ENCODE measurements at regions not wholly inside any gene's neighbourhood (a gene's known extent, or its start where the extent isn't known, plus 50 kb on each side); places are given as distances from the start of the nearest gene placed in this dataset.

DNA sequence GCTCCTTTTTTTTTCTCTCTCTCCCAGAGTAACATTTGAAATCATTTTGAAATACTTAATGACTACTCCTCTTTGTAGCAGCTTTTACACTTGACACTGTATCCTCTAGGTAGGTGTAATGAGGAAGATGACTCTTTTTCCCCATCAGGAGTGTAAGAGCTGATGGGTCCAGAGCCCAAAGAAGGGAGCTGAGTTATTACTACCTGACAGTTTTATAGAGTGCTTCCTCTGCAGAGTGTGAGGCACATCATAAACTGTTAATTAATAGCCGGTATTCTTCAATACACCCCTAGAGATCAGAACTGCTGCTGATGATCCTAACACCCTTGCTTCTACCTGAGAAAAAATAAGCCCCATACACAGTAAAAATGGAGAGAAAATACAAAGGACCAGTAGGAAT lies 279.8 kb upstream of the SEMA3A start:
- H3K4me3 ChIP-seq (ENCODE audit: control insufficient read depth, low read depth, low read length) = no peak overlapping the region
- no peak for DNase-seq (ENCODE audit: low read depth)
- TF ChIP-seq, protein P1, sequence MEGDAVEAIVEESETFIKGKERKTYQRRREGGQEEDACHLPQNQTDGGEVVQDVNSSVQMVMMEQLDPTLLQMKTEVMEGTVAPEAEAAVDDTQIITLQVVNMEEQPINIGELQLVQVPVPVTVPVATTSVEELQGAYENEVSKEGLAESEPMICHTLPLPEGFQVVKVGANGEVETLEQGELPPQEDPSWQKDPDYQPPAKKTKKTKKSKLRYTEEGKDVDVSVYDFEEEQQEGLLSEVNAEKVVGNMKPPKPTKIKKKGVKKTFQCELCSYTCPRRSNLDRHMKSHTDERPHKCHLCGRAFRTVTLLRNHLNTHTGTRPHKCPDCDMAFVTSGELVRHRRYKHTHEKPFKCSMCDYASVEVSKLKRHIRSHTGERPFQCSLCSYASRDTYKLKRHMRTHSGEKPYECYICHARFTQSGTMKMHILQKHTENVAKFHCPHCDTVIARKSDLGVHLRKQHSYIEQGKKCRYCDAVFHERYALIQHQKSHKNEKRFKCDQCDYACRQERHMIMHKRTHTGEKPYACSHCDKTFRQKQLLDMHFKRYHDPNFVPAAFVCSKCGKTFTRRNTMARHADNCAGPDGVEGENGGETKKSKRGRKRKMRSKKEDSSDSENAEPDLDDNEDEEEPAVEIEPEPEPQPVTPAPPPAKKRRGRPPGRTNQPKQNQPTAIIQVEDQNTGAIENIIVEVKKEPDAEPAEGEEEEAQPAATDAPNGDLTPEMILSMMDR (conservative IDR thresholded peaks at IDR 0.05; ENCODE audit: control insufficient read depth, insufficient read depth, low read depth, low read length) = no peak

DNA sequence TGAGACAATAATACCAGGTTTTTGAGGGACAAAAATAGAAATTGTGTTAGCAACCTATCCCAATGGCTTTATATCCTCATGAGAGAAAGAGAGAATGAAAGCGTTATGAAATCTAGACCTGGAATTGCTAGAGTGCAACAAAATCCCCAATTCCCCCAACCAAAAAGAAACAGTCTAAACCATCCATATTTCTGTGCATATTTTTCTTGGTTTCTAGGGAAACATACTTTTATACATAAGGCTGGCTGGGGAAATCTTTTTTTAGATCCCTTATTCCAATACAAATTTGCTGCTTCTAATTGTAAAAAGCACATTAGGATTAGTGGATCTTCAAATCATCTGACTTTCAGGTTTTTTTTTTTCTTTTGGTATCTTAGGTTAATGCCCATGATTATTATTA lies 277.0 kb upstream of the SEMA3A start:
- DNase-seq (ENCODE audit: low read depth) = no peak
- no peak overlapping the region for H3K4me3 ChIP-seq (ENCODE audit: control insufficient read depth, low read depth, low read length)
- TF ChIP-seq, protein P1 (conservative IDR thresholded peaks at IDR 0.05; ENCODE audit: control insufficient read depth, insufficient read depth, low read depth, low read length) = no peak

DNA sequence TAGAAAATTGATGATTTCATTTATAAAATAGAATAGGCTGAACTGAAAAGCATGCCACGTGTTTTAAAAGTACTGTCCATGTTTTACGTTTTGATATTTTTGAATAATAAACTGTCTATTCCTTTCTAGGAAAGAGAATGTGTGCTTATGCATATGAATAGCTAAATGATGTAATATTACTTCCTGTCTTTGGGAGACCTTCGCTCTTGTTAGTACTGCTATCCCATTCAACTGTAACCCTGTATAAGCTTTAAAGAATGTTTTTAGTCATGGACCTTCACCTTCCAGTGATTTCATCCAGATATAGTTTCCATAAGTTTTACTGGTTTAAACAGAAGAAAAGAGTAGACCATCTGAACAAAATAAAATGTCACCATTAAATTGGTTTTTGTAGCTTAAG lies 274.4 kb upstream of the SEMA3A start:
- H3K4me3 ChIP-seq (ENCODE audit: control insufficient read depth, low read depth, low read length) = no peak overlapping the region
- DNase-seq (ENCODE audit: low read depth) = no peak
- TF ChIP-seq, protein P1 (conservative IDR thresholded peaks at IDR 0.05; ENCODE audit: control insufficient read depth, insufficient read depth, low read depth, low read length) = no peak

DNA sequence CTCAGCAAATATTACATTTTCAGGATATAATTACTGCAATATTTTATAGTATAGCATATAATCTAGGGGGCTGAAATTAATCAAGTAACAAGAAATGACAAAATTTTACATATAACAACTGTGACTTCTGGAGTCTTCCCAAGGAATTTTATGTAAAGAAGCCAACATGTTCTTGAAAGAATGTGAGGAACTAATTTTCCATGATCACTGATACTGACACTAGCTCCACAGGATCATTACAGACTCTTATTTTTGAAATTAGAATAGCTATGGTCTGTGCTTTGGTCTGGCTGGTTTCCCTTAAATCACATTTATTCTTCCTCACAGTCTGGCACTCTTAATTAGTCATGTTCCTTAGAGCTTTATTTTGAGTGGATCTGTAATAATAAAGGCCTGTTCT lies 267.7 kb upstream of the SEMA3A start:
- H3K4me3 ChIP-seq (ENCODE audit: control insufficient read depth, low read depth, low read length) = no peak overlapping the region
- TF ChIP-seq, protein P1 (conservative IDR thresholded peaks at IDR 0.05; ENCODE audit: control insufficient read depth, insufficient read depth, low read depth, low read length) = no peak
- no peak for DNase-seq (ENCODE audit: low read depth)

DNA sequence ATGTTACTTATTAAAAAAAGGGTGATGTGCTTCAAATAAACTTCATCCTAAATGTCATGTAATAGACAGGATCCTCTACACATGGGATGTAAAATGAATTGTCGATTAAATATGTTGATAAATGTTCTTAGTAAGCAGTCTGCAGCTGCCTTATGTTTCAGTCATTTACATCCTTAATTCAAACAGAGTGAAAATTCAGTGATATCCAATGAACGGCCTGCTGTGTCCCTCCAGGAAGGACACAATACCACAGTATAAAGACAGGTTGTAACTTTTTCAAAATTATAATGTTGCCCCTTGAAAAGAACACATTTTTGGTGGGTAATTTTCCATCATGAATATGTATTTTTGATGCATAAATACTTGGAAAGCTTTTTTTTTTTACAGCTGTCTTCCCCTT lies 266.5 kb upstream of the SEMA3A start:
- H3K4me3 ChIP-seq (ENCODE audit: control insufficient read depth, low read depth, low read length) = no peak overlapping the region
- DNase-seq (ENCODE audit: low read depth) = no peak
- TF ChIP-seq, protein P1 (conservative IDR thresholded peaks at IDR 0.05; ENCODE audit: control insufficient read depth, insufficient read depth, low read depth, low read length) = no peak

DNA sequence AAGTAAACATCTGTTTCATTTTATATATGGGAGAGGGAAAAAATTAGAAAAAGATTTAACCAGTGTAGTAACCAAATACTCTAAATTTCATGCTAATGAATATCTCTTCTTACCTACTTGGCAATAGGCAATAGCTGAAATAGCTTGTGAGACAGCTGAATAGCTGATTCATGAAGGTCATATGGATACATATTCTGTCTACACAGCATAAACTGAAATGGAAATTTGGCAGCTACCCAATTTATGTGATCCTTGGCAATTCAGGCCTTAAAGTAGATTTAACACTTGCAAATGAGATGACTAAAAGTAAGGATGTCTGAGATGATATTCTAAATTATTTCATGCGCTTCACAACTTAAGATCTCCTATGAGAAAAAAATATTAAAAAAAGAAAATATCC lies 261.2 kb upstream of the SEMA3A start:
- TF ChIP-seq, protein P1 (conservative IDR thresholded peaks at IDR 0.05; ENCODE audit: control insufficient read depth, insufficient read depth, low read depth, low read length) = no peak
- DNase-seq (ENCODE audit: low read depth) = peak; percentile 28
- no peak overlapping the region for H3K4me3 ChIP-seq (ENCODE audit: control insufficient read depth, low read depth, low read length)

Measured in fibroblast of mammary gland (primary cell).